Omental fat pad (tissue), 3 donors: ENCODE measurements at regions not wholly inside any gene's neighbourhood (a gene's known extent, or its start where the extent isn't known, plus 50 kb on each side); places are given as distances from the start of the nearest gene placed in this dataset.

Experiments
- ATAC-seq: fragments of 150-250 bp; one replicate; pipeline ENCODE4 v1.9.1; 2016; ENCODE audit warnings: mild to moderate bottlenecking, moderate library complexity; ENCODE audit not compliant: low FRiP score
- DNase-seq: peaks from one replicate; pipeline ENCODE4 v3.0.0-alpha.2; 2019; ENCODE audit warnings: low spot score
- CTCF ChIP-seq, 3 donors: fragments of 450-650 bp; IDR thresholded peaks; one replicate each; pipeline ENCODE4 v1.5.1; 2016 to 2017; ENCODE audit warnings: antibody characterized with exemption in 3 of 3, mild to moderate bottlenecking in 3 of 3, moderate library complexity in 2 of 3

- ATAC-seq, result no peak
- TF ChIP-seq CTCF (IDR thresholded peaks at IDR 0.05), result no peak
Measured at GRCh38 chr7:35526645-35527044, 168.3 kb downstream of the HERPUD2 start.

GRCh38 chr7:35524112-35524804 lies 170.7 kb downstream of the HERPUD2 start:
- DNase-seq (no peak), ATAC-seq (no peak)
- TF ChIP-seq CTCF (IDR thresholded peaks at IDR 0.05), result no peak

More at GRCh38 chr7:35526645-35527044, 168.3 kb downstream of the HERPUD2 start:
- DNase-seq, result no peak

GRCh38 chr7:35523292-35523691 lies 171.6 kb downstream of the HERPUD2 start:
- no peak for TF ChIP-seq CTCF (IDR thresholded peaks at IDR 0.05)
- DNase-seq (no peak), ATAC-seq (no peak)

- DNase-seq (no peak), ATAC-seq (no peak)
- TF ChIP-seq CTCF (IDR thresholded peaks at IDR 0.05), result no peak
Measured at GRCh38 chr7:35522697-35523096, 172.2 kb downstream of the HERPUD2 start.

- TF ChIP-seq CTCF (IDR thresholded peaks at IDR 0.05), result no peak
- DNase-seq (no peak), ATAC-seq (no peak)
Measured at GRCh38 chr7:35521941-35522340, 173.0 kb downstream of the HERPUD2 start.

GRCh38 chr7:35520810-35521625 lies 173.9 kb downstream of the HERPUD2 start:
- ATAC-seq, result no peak
- no peak for TF ChIP-seq CTCF (IDR thresholded peaks at IDR 0.05)
- no peak for DNase-seq
